A673 (cell line): ENCODE measurements at regions not wholly inside any gene's neighbourhood (a gene's known extent, or its start where the extent isn't known, plus 50 kb on each side); places are given as distances from the start of the nearest gene placed in this dataset.

Source experiments
- BruUV-seq: library from RNA; stranded (reverse); fragments of 400-500 nt; replicated peaks from 2 replicates; lab custom pipeline; 2021; lab: Mats Ljungman, UMichigan
- CTCF ChIA-PET: fragments of 300-600 bp; sonication (Branson Sonifier 250); formaldehyde crosslinking; loops from one replicate; lab custom pipeline; 2022; ENCODE audit warnings: antibody characterized with exemption; lab: Charles Lee
- POLR2A ChIA-PET: fragments of 300-600 bp; sonication (Branson Sonifier 250); formaldehyde crosslinking; loops from one replicate; lab custom pipeline; 2022; ENCODE audit warnings: antibody characterized with exemption; ENCODE audit not compliant: low non-redundant PET; lab: Charles Lee
- DNase-seq: peaks from one replicate; pipeline ENCODE4 v3.0.0-alpha.2; 2015; ENCODE audit warnings: low spot score
- H3K27ac ChIP-seq: fragments of 200-600 bp; sonication (generic); 2 replicates; pipeline ENCODE4 v1.5.1; 2016; ENCODE audit warnings: mixed run types, low read depth, mild to moderate bottlenecking, mixed read lengths, antibody characterized with exemption, low read length; ENCODE audit not compliant: poor library complexity, severe bottlenecking
- H3K27me3 ChIP-seq: fragments of 200-600 bp; sonication (generic); replicated peaks from 2 replicates; pipeline ENCODE4 v1.6.1; 2017; ENCODE audit warnings: mixed run types, low read depth, mild to moderate bottlenecking, mixed read lengths, antibody characterized with exemption, low read length; ENCODE audit not compliant: insufficient read depth, poor library complexity
- H3K36me3 ChIP-seq: fragments of 200-600 bp; sonication (generic); 2 replicates; pipeline ENCODE4 v1.6.1; 2016; ENCODE audit warnings: mixed run types, mild to moderate bottlenecking, mixed read lengths, antibody characterized with exemption, low read length; ENCODE audit not compliant: insufficient read depth, poor library complexity, severe bottlenecking
- H3K4me1 ChIP-seq: fragments of 200-600 bp; sonication (generic); 2 replicates; pipeline ENCODE4 v1.6.1; 2017; ENCODE audit warnings: mixed run types, mild to moderate bottlenecking, mixed read lengths, antibody characterized with exemption, low read length; ENCODE audit not compliant: insufficient read depth, poor library complexity, severe bottlenecking
- H3K4me3 ChIP-seq: fragments of 200-600 bp; sonication (generic); 2 replicates; pipeline ENCODE4 v1.5.1; 2016; ENCODE audit warnings: low read depth, mixed run types, mild to moderate bottlenecking, mixed read lengths, low read length; ENCODE audit not compliant: poor library complexity, severe bottlenecking
- H3K9me3 ChIP-seq: fragments of 200-600 bp; sonication (generic); 2 replicates; pipeline ENCODE4 v1.6.1; 2016; ENCODE audit warnings: mixed run types, low read depth, mild to moderate bottlenecking, mixed read lengths, antibody characterized with exemption, low read length; ENCODE audit not compliant: poor library complexity, severe bottlenecking
- CTCF ChIP-seq: fragments of 300-800, 200-600 bp; sonication (generic); conservative IDR thresholded peaks from 2 replicates; pipeline ENCODE4 v1.5.1; 2017; ENCODE audit warnings: low read depth, mild to moderate bottlenecking, antibody characterized with exemption, low read length, moderate library complexity, mixed read lengths
- EZH2 ChIP-seq: fragments of 200-600 bp; sonication (generic); IDR thresholded peaks from 2 replicates; pipeline ENCODE4 v1.6.1; 2017; ENCODE audit warnings: borderline replicate concordance, low read depth, mild to moderate bottlenecking, mixed read lengths, antibody characterized with exemption, low read length; ENCODE audit not compliant: poor library complexity, severe bottlenecking
- intact Hi-C: fragments of 100-400 bp; cut with micrococcal nuclease; formaldehyde crosslinking; loops from one replicate; pipeline ENCODE4 v1.10.0; 2022; ENCODE audit not compliant: unreplicated experiment

- intact Hi-C loops = no loop called here
- H3K4me1 ChIP-seq = no peaks in the 10 kb centered on the region
- POLR2A ChIA-PET = no interaction called here
- BruUV-seq = no TSS peak
- TF ChIP-seq CTCF = no peak
- TF ChIP-seq EZH2 = no peak
- no peaks in the 10 kb centered on the region for H3K36me3 ChIP-seq
- no peak overlapping the region for H3K4me3 ChIP-seq
- no peaks in the 10 kb centered on the region for H3K9me3 ChIP-seq
- no peaks in the 10 kb centered on the region for H3K27me3 ChIP-seq
- CTCF ChIA-PET = no interaction called here
- DNase-seq = no peak
- H3K27ac ChIP-seq = no peak overlapping the region
Observed at GRCh38 chr20:19949195-19949867, 67.8 kb upstream of the NAA20 start.

GRCh38 chr20:19950042-19950441 is 67.1 kb upstream of the NAA20 start:
- Histone ChIP-seq H3K9me3 (no peaks in the 10 kb centered on the region), H3K27ac (no peak overlapping the region), H3K4me1 (no peaks in the 10 kb centered on the region), H3K27me3 (no peaks in the 10 kb centered on the region), H3K4me3 (no peak overlapping the region), H3K36me3 (no peaks in the 10 kb centered on the region)
- POLR2A ChIA-PET = no interaction called here
- BruUV-seq = no TSS peak
- TF ChIP-seq CTCF (no peak), EZH2 (no peak)
- CTCF ChIA-PET = interaction anchor here (0.6 kb wide), 1 partner anchor 177 kb away, joined by 4 read pairs; no protein-coding TSS in a partner anchor
- no peak for DNase-seq
- intact Hi-C loops = no loop called here

GRCh38 chr20:19952392-19952791 is 64.8 kb upstream of the NAA20 start:
- no peak for DNase-seq
- POLR2A ChIA-PET = no interaction called here
- Histone ChIP-seq H3K9me3 (no peaks in the 10 kb centered on the region), H3K4me1 (no peaks in the 10 kb centered on the region), H3K4me3 (no peak overlapping the region), H3K27me3 (no peaks in the 10 kb centered on the region), H3K36me3 (no peaks in the 10 kb centered on the region), H3K27ac (no peak overlapping the region)
- no TSS peak for BruUV-seq
- CTCF ChIA-PET = no interaction called here
- TF ChIP-seq EZH2 = no peak
- no peak for TF ChIP-seq CTCF
- intact Hi-C loops = no loop called here
